Endothelial cell of umbilical vein (primary cell): ENCODE measurements at regions not wholly inside any gene's neighbourhood (a gene's known extent, or its start where the extent isn't known, plus 50 kb on each side); places are given as distances from the start of the nearest gene placed in this dataset.

Experiments
- BruUV-seq: library from RNA; stranded (reverse); fragments of 400-500 nt; replicated peaks from 2 replicates; lab custom pipeline; 2021; lab: Mats Ljungman, UMichigan
- CTCF ChIA-PET: fragments of 300-600, 350-600 bp; sonication (Branson Sonifier 250); formaldehyde crosslinking; loops from one replicate; lab custom pipeline; 2021; ENCODE audit warnings: antibody characterized with exemption, inconsistent platforms; lab: Charles Lee
- POLR2A ChIA-PET: fragments of 300-600, 350-600 bp; sonication (Branson Sonifier 250); formaldehyde crosslinking; loops from one replicate; lab custom pipeline; 2021; ENCODE audit warnings: antibody characterized with exemption, inconsistent platforms; lab: Charles Lee
- DNase-seq: peaks from one replicate; pipeline ENCODE4 v3.0.0-alpha.2; 2011; ENCODE audit warnings: low read depth, low spot score
- FAIRE-seq: peaks from 2 replicates; lab custom pipeline; 2011; peaks lifted over from hg19 to GRCh38; lab: Jason Lieb, UNC
- H2AFZ ChIP-seq: 2 replicates; pipeline ENCODE4 v1.6.0; 2012; ENCODE audit warnings: low read depth, low read length, control low read depth, inconsistent platforms
- H3K27ac ChIP-seq: 2 replicates; pipeline ENCODE4 v1.5.1; 2011; ENCODE audit warnings: low read depth, mild to moderate bottlenecking, control low read depth, low read length, moderate library complexity; ENCODE audit not compliant: insufficient read depth
- H3K27me3 ChIP-seq, 2 experiments: 2 replicates each; pipeline versions ENCODE4 v1.6.0 to v1.6.1; 2011; ENCODE audit warnings: low read length in 2 of 2, mixed read lengths in 1 of 2; ENCODE audit not compliant: control insufficient read depth in 2 of 2, insufficient read depth in 2 of 2
- H3K36me3 ChIP-seq, 2 experiments: 2 replicates in 1 of 2; 3 replicates in 1 of 2; pipeline ENCODE4 v1.5.1; 2011; ENCODE audit warnings: low read length in 2 of 2, mild to moderate bottlenecking in 1 of 2, moderate library complexity in 1 of 2; ENCODE audit not compliant: control insufficient read depth in 2 of 2, insufficient read depth in 2 of 2; ENCODE audit errors: extremely low read depth in 1 of 2
- H3K4me1 ChIP-seq: 3 replicates; pipeline ENCODE4 v1.5.1; 2011; ENCODE audit warnings: mild to moderate bottlenecking, low read length; ENCODE audit not compliant: control insufficient read depth, insufficient read depth; ENCODE audit errors: extremely low read depth
- H3K4me2 ChIP-seq: 2 replicates; pipeline ENCODE4 v1.6.1; 2011; ENCODE audit warnings: low read length, control low read depth, mixed read lengths; ENCODE audit not compliant: insufficient read depth
- H3K4me3 ChIP-seq, 3 experiments: fragments of 200-600 bp in 1 of 3; sonication (generic), shearing (Covaris generic) in 1 of 3; replicated peaks in 1 of 3; 2 replicates each; pipeline ENCODE4 v1.5.1; 2011 to 2016; ENCODE audit warnings: control low read depth in 3 of 3, low read length in 3 of 3, mild to moderate bottlenecking in 2 of 3, inconsistent platforms in 1 of 3, low read depth in 1 of 3, moderate library complexity in 1 of 3; ENCODE audit not compliant: insufficient read depth in 1 of 3
- H3K79me2 ChIP-seq: 2 replicates; pipeline ENCODE4 v1.6.0; 2012; ENCODE audit warnings: low read length, inconsistent platforms; ENCODE audit not compliant: control insufficient read depth, insufficient read depth
- H3K9ac ChIP-seq: replicated peaks from 2 replicates; pipeline ENCODE3; 2011; ENCODE audit warnings: low read length, control low read depth; ENCODE audit not compliant: insufficient read depth; ENCODE audit errors: extremely low read depth
- H3K9me1 ChIP-seq: replicated peaks from 3 replicates; pipeline ENCODE4 v1.6.0; 2011; ENCODE audit warnings: mild to moderate bottlenecking, low read length; ENCODE audit not compliant: control insufficient read depth, insufficient read depth; ENCODE audit errors: extremely low read depth
- H3K9me3 ChIP-seq: replicated peaks from 2 replicates; pipeline ENCODE4 v1.5.1; 2012; ENCODE audit warnings: low read length, inconsistent platforms; ENCODE audit not compliant: control insufficient read depth, insufficient read depth
- H4K20me1 ChIP-seq: replicated peaks from 2 replicates; pipeline ENCODE3; 2011; ENCODE audit warnings: mild to moderate bottlenecking, low read length; ENCODE audit not compliant: control insufficient read depth, insufficient read depth; ENCODE audit errors: extremely low read depth
- EZH2 ChIP-seq: IDR thresholded peaks from 2 replicates; pipeline ENCODE4 v1.6.1; 2012; ENCODE audit warnings: borderline replicate concordance, low read depth, mild to moderate bottlenecking, moderate library complexity, low read length, inconsistent platforms; ENCODE audit not compliant: severe bottlenecking
- FOS ChIP-seq: IDR thresholded peaks from 2 replicates; pipeline ENCODE4 v1.6.1; 2011; ENCODE audit warnings: mild to moderate bottlenecking, low read length, moderate library complexity, borderline replicate concordance; ENCODE audit not compliant: insufficient read depth
- GATA2 ChIP-seq: IDR thresholded peaks from 2 replicates; pipeline ENCODE4 v1.7.0; 2011; ENCODE audit warnings: low read depth, mild to moderate bottlenecking, moderate library complexity, mixed read lengths, low read length; ENCODE audit not compliant: insufficient read length, insufficient read depth
- JUN ChIP-seq: IDR thresholded peaks from 2 replicates; pipeline ENCODE4 v1.6.1; 2011; ENCODE audit warnings: borderline replicate concordance, low read depth; ENCODE audit not compliant: insufficient read length, insufficient read depth
- MYC ChIP-seq: IDR thresholded peaks from one replicate; pipeline ENCODE4 v1.6.1; 2011; ENCODE audit warnings: mild to moderate bottlenecking, low read depth, low read length
- POLR2A ChIP-seq: IDR thresholded peaks from 2 replicates; pipeline ENCODE4 v1.6.1; 2012; ENCODE audit warnings: low read depth, mild to moderate bottlenecking, control low read depth, low read length
- POLR2AphosphoS5 ChIP-seq: IDR thresholded peaks from 2 replicates; pipeline ENCODE4 v1.6.1; 2012; ENCODE audit warnings: low read depth, mild to moderate bottlenecking, control low read depth, low read length, moderate library complexity; ENCODE audit not compliant: insufficient read depth
- dilution Hi-C: fragments of 300-500 bp; cut with MboI; formaldehyde crosslinking; loops from one replicate; pipeline ENCODE4 v1.15.0; 2019; ENCODE audit warnings: low sequenced_read_pairs; ENCODE audit not compliant: extremely low pct_ligation_motif_present
- intact Hi-C: fragments of 100-400 bp; cut with micrococcal nuclease; formaldehyde crosslinking; loops from one replicate; pipeline ENCODE4 v1.10.0; 2022
- TF ChIP-seq, protein P1 (sequence below): IDR thresholded peaks from 2 replicates; pipeline ENCODE4 v1.6.1; 2011; ENCODE audit not compliant: insufficient read depth, insufficient read length
- TF ChIP-seq, protein P2 (sequence below), 2 donors: IDR thresholded peaks; 1 replicate in 1 of 2; 2 replicates in 1 of 2; pipeline ENCODE4 v1.5.1; 2011; ENCODE audit warnings: low read length in 2 of 2, mild to moderate bottlenecking in 2 of 2, moderate library complexity in 2 of 2, control low read depth in 1 of 2, inconsistent platforms in 1 of 2, low read depth in 1 of 2; ENCODE audit not compliant: insufficient read depth in 1 of 2; ENCODE audit errors: extremely low read depth in 1 of 2

DNA sequence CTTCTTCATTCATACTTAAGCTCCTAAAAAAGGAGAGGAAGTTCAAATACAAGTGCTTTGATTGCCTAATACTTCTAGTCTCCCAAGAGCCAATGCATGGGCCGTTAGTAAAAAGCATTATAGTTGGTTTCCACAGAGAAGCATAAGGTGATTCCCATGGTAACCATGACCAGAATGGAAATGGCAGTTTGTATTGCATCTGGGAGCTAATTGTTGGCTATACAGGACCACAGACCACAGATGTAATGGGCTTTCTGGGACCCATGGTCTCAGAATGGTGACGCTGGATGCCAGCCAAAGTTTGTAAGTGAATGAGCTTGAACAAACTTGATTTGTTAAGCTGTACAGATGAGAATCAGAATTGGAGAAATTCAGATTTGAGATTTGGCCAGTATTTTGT, 333.9 kb upstream of the C11orf87 start:
- no peaks in the 10 kb centered on the region for H3K79me2 ChIP-seq
- H3K9ac ChIP-seq, result no peak overlapping the region
- H3K27me3 ChIP-seq, result no peaks in the 10 kb centered on the region
- H4K20me1 ChIP-seq, result no peaks in the 10 kb centered on the region
- no peak overlapping the region for H3K27ac ChIP-seq
- H3K4me3 ChIP-seq, result no peak overlapping the region
- FAIRE-seq (no peak), DNase-seq (no peak)
- H3K36me3 ChIP-seq, result no peaks in the 10 kb centered on the region
- ChIA-PET POLR2A (no interaction called here), CTCF (interaction anchor here (1.0 to 1.5 kb wide), 4 partner anchors 11 to 73 kb away, joined by 3 to 4 read pairs (median 4); no protein-coding TSS in a partner anchor)
- intact Hi-C loops, result no loop called here
- no peaks in the 10 kb centered on the region for H3K9me3 ChIP-seq
- no peak overlapping the region for H3K4me2 ChIP-seq
- no peak for TF ChIP-seq POLR2AphosphoS5
- TF ChIP-seq EZH2, result no peak
- no peak for TF ChIP-seq JUN
- TF ChIP-seq FOS, result no peak
- dilution Hi-C loops, result no loop called here
- no peaks in the 10 kb centered on the region for H3K9me1 ChIP-seq
- no TSS peak for BruUV-seq
- H3K4me1 ChIP-seq, result no peaks in the 10 kb centered on the region
- H2AFZ ChIP-seq, result no peak overlapping the region

DNA sequence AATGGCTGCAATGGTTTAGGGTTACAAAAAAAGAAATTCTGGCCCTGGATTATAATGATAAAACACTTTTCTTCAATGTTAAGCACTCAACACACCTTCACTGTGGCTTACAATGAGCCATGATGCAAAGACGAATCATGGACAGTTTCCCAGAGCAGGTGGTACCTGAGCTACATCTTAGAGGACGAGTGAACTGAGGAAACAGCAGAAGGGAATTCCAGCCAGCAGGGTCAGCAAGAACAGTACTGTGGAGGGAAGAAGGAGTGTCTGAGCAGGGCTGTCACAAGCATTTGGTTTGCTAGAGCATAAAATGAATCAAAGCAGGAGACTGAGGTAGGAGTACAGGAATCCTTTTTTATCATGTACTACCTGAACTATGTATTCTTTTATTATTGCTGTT, 332.8 kb upstream of the C11orf87 start:
- intact Hi-C loops (no loop called here), dilution Hi-C loops (no loop called here)
- H3K4me3 ChIP-seq, result no peak overlapping the region
- TF ChIP-seq JUN, result no peak
- TF ChIP-seq POLR2AphosphoS5, result no peak
- no peak for TF ChIP-seq MYC
- TF ChIP-seq, protein P1, sequence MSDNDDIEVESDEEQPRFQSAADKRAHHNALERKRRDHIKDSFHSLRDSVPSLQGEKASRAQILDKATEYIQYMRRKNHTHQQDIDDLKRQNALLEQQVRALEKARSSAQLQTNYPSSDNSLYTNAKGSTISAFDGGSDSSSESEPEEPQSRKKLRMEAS, result no peak
- no peak for TF ChIP-seq GATA2
- TF ChIP-seq POLR2A, result no peak
- TF ChIP-seq, protein P2, sequence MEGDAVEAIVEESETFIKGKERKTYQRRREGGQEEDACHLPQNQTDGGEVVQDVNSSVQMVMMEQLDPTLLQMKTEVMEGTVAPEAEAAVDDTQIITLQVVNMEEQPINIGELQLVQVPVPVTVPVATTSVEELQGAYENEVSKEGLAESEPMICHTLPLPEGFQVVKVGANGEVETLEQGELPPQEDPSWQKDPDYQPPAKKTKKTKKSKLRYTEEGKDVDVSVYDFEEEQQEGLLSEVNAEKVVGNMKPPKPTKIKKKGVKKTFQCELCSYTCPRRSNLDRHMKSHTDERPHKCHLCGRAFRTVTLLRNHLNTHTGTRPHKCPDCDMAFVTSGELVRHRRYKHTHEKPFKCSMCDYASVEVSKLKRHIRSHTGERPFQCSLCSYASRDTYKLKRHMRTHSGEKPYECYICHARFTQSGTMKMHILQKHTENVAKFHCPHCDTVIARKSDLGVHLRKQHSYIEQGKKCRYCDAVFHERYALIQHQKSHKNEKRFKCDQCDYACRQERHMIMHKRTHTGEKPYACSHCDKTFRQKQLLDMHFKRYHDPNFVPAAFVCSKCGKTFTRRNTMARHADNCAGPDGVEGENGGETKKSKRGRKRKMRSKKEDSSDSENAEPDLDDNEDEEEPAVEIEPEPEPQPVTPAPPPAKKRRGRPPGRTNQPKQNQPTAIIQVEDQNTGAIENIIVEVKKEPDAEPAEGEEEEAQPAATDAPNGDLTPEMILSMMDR (IDR thresholded peaks at IDR 0.05; ENCODE audit: extremely low read depth in 1 of 2, insufficient read depth in 1 of 2, low read depth in 1 of 2, low read length in 2 of 2), result no peak
- TF ChIP-seq EZH2, result no peak
- TF ChIP-seq FOS, result no peak
- no peak overlapping the region for H3K27ac ChIP-seq
- H2AFZ ChIP-seq, result no peak overlapping the region
- H3K4me1 ChIP-seq, result no peaks in the 10 kb centered on the region
- no peaks in the 10 kb centered on the region for H3K36me3 ChIP-seq
- no peaks in the 10 kb centered on the region for H3K79me2 ChIP-seq
- no peak for FAIRE-seq
- no peak overlapping the region for H3K4me2 ChIP-seq
- no TSS peak for BruUV-seq
- ChIA-PET POLR2A (no interaction called here), CTCF (interaction anchor here (0.8 to 1.4 kb wide), 4 partner anchors 13 to 74 kb away, joined by 3 to 4 read pairs (median 3); no protein-coding TSS in a partner anchor)
- H3K27me3 ChIP-seq, result no peaks in the 10 kb centered on the region
- no peak overlapping the region for H3K9ac ChIP-seq
- no peaks in the 10 kb centered on the region for H4K20me1 ChIP-seq
- no peaks in the 10 kb centered on the region for H3K9me1 ChIP-seq
- H3K9me3 ChIP-seq, result no peaks in the 10 kb centered on the region
- no peak for DNase-seq
